ENCODE measurements at regions not wholly inside any gene's neighbourhood (a gene's known extent, or its start where the extent isn't known, plus 50 kb on each side); places are given as distances from the start of the nearest gene placed in this dataset.

DNA sequence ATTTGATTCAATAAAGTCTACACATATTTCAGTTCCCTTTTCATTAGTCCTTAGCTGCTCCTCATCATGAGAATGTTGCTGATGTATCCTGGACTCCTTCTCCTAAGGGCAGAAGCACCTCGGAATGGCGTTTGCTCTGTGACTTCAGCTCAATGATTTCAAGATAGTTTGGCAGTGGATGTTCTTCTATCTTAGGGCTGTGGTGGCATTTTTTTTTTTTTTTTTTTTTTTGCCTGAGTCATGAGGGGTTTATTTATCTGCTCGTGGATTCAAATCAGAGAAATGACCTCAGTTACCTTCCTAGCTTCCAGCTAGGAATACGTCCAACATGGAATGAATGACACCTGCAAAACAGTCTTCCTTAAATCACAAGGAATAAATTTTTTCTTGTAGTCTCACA is 220.0 kb upstream of the ZBED5 start:
- H3K27me3 ChIP-seq (ENCODE audit: control insufficient read depth in 1 of 2, insufficient read depth in 2 of 2, low read length in 2 of 2) = no peaks in the 10 kb centered on the region
- H3K36me3 ChIP-seq (ENCODE audit: control insufficient read depth in 2 of 2, insufficient read depth in 2 of 2, low read length in 2 of 2) = no peaks in the 10 kb centered on the region
- no peak overlapping the region for H3K27ac ChIP-seq (ENCODE audit: low read length)
- H3K9ac ChIP-seq (ENCODE audit: low read length in 2 of 2) = no peak overlapping the region
- H3K4me1 ChIP-seq (ENCODE audit: control insufficient read depth, insufficient read depth, low read length) = peaks cover 7% of the 10 kb centered on the region
- no peaks in the 10 kb centered on the region for H3K9me3 ChIP-seq (ENCODE audit: control insufficient read depth in 2 of 2, low read length in 2 of 2)
- H3K4me3 ChIP-seq (ENCODE audit: low read length in 2 of 2) = no peak overlapping the region

DNA sequence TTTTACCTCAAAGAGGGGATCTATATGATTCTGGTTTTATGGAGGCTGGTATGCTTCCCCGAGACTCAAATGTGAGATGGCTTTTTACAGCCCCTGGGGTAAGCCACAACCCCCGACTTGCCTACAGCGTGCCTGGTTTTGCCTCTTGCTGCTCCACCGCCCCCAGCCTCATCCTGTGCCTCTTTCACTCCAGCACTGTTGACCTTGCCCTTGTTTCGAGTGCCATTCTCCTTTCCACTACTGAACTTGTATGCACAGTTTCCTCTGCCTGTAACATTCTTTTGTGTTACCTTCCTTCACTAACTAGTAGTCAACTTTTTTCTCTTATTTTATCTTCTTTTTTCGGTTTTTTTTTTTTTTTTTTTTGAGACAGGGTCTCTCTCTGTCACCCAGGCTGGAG is 219.0 kb upstream of the ZBED5 start:
- Histone ChIP-seq H3K4me3 (ENCODE audit: low read length in 2 of 2) (no peak overlapping the region), H3K9me3 (ENCODE audit: control insufficient read depth in 2 of 2, low read length in 2 of 2) (no peaks in the 10 kb centered on the region), H3K27ac (ENCODE audit: low read length) (no peak overlapping the region), H3K9ac (ENCODE audit: low read length in 2 of 2) (no peak overlapping the region), H3K27me3 (ENCODE audit: control insufficient read depth in 1 of 2, insufficient read depth in 2 of 2, low read length in 2 of 2) (no peaks in the 10 kb centered on the region), H3K4me1 (ENCODE audit: control insufficient read depth, insufficient read depth, low read length) (peaks cover 3% of the 10 kb centered on the region), H3K36me3 (ENCODE audit: control insufficient read depth in 2 of 2, insufficient read depth in 2 of 2, low read length in 2 of 2) (no peaks in the 10 kb centered on the region)

DNA sequence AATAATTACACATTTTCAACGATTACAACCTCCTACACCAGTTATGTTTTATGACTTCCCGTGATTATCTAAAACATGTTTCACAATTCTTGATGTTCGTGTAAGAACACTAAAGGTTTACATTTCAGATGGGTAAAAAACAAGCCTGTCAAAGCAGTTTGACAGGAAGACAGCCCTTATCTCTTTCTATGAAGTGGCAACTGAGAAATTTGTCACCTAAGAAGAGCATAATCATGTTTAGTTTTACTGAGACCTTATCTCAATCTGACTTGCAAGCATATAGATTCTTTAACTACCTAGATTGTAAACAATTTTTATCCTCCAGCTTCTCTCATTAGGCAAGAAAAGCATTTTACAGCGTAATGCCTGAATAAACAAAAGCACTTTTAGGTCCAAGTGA is 218.4 kb upstream of the ZBED5 start:
- Histone ChIP-seq H3K9me3 (ENCODE audit: control insufficient read depth in 2 of 2, low read length in 2 of 2) (no peaks in the 10 kb centered on the region), H3K4me1 (ENCODE audit: control insufficient read depth, insufficient read depth, low read length) (no peaks in the 10 kb centered on the region), H3K36me3 (ENCODE audit: control insufficient read depth in 2 of 2, insufficient read depth in 2 of 2, low read length in 2 of 2) (no peaks in the 10 kb centered on the region), H3K27me3 (ENCODE audit: control insufficient read depth in 1 of 2, insufficient read depth in 2 of 2, low read length in 2 of 2) (no peaks in the 10 kb centered on the region), H3K9ac (ENCODE audit: low read length in 2 of 2) (no peak overlapping the region), H3K27ac (ENCODE audit: low read length) (no peak overlapping the region), H3K4me3 (ENCODE audit: low read length in 2 of 2) (no peak overlapping the region)

DNA sequence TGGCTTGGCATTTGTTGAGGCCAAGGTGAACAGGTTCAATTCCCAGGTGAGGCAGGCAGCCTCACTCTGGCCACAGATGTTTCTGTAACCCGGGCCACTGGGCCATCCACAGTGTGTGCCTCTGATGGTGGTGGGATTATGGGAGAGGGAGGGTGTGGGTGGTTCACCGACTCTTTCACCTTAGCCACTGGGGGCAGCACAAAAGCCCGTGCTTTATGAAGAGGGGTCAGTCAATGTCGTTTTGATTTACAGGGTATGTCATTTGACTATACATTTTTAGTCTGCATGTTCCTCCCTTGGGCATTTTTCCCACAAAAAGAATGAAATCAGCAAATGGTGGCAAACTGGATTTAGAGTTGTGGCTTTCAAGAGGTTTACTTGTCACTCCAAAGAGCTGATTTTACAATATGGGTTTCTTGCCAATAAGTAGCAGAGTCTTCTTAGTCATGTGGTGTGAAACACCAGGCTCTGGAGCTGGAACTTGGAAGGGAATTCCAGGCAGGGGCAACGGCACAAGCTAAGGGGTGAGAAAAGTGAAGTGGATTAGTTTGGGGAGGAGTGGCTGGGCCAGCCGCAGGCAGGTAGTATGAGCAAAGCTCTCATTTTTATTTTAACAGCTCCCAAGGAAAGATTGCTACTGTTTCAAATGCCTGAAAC is 217.8 kb upstream of the ZBED5 start:
- Histone ChIP-seq H3K9ac (ENCODE audit: low read length in 2 of 2) (no peak overlapping the region), H3K4me1 (ENCODE audit: control insufficient read depth, insufficient read depth, low read length) (no peaks in the 10 kb centered on the region), H3K36me3 (ENCODE audit: control insufficient read depth in 2 of 2, insufficient read depth in 2 of 2, low read length in 2 of 2) (no peaks in the 10 kb centered on the region), H3K9me3 (ENCODE audit: control insufficient read depth in 2 of 2, low read length in 2 of 2) (no peaks in the 10 kb centered on the region), H3K27ac (ENCODE audit: low read length) (no peak overlapping the region), H3K27me3 (ENCODE audit: control insufficient read depth in 1 of 2, insufficient read depth in 2 of 2, low read length in 2 of 2) (no peaks in the 10 kb centered on the region), H3K4me3 (ENCODE audit: low read length in 2 of 2) (no peak overlapping the region)

DNA sequence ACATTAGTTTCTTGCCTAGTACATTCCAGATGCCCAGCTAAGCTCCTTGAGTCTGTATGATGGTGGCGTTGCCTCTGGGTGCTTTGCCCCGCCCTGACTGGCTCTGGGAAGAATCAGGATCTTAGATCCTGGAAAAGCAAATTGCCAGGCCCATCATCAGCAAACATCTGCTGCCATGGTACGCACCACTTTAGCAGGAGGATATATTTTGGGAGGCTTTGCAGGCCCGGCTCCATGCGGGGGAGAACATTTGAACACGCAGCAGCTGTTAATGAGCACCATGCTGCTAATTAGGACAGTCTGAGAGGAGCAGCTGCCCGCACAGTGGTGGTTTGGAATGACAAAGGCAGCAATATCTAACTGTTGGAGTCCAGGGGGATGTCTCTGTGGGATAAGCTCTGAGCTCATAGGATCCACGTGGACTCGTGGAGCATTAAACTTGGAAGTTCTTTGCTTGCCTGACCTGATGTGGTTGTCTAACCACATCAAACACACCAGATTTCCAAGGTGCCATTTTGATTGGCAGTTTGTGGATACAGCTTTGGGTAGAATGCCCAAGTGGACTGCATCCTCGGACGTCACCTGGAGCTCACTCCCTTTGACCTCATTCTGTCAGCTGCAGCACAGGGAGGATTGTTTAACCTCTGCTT is 217.0 kb upstream of the ZBED5 start:
- H3K9me3 ChIP-seq (ENCODE audit: control insufficient read depth in 2 of 2, low read length in 2 of 2) = no peaks in the 10 kb centered on the region
- H3K27me3 ChIP-seq (ENCODE audit: control insufficient read depth in 1 of 2, insufficient read depth in 2 of 2, low read length in 2 of 2) = no peaks in the 10 kb centered on the region
- no peak overlapping the region for H3K9ac ChIP-seq (ENCODE audit: low read length in 2 of 2)
- H3K4me1 ChIP-seq (ENCODE audit: control insufficient read depth, insufficient read depth, low read length) = no peaks in the 10 kb centered on the region
- H3K36me3 ChIP-seq (ENCODE audit: control insufficient read depth in 2 of 2, insufficient read depth in 2 of 2, low read length in 2 of 2) = no peaks in the 10 kb centered on the region
- no peak overlapping the region for H3K4me3 ChIP-seq (ENCODE audit: low read length in 2 of 2)
- no peak overlapping the region for H3K27ac ChIP-seq (ENCODE audit: low read length)

DNA sequence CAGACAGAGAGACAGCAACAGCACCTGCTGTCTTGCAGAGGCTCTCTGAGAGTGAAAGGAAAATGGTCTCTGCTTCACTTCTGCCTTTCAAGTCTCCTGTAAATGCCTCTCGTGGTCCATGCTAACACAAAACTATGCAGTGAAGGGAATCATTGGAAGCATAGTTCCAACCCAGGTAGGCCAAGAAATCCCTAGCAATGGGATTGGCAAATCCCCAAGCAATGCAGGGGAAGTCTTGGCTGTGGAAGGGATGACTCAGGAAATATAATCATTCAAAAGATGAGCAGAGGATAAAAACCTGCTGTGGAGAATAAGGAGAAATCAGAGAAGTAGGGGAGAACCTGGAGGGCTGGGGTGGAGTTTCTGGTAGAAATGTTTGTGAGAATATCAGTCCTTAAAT is 216.1 kb upstream of the ZBED5 start:
- H3K27ac ChIP-seq (ENCODE audit: low read length) = no peak overlapping the region
- no peaks in the 10 kb centered on the region for H3K36me3 ChIP-seq (ENCODE audit: control insufficient read depth in 2 of 2, insufficient read depth in 2 of 2, low read length in 2 of 2)
- H3K9me3 ChIP-seq (ENCODE audit: control insufficient read depth in 2 of 2, low read length in 2 of 2) = no peaks in the 10 kb centered on the region
- no peaks in the 10 kb centered on the region for H3K27me3 ChIP-seq (ENCODE audit: control insufficient read depth in 1 of 2, insufficient read depth in 2 of 2, low read length in 2 of 2)
- H3K4me1 ChIP-seq (ENCODE audit: control insufficient read depth, insufficient read depth, low read length) = no peaks in the 10 kb centered on the region
- H3K4me3 ChIP-seq (ENCODE audit: low read length in 2 of 2) = no peak overlapping the region
- H3K9ac ChIP-seq (ENCODE audit: low read length in 2 of 2) = no peak overlapping the region

DNA sequence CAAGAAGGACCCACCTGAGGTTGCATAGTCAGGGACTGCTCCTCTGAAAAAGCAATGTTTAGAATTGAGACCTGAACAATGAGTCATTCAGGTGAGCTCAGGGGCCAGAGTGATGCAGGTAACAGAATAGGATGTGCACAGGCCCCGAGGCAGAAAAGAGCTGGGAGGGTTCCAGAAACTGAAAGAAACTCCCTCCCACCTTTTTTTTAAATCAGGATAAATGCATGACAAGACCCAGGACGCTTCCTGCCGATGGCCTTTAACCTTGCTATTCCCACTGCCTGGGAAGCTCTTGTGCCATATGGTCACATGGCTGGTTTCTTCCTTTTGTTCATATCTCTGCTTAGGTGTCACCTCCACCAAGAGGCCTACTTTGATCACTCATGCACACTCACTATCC is 214.2 kb upstream of the ZBED5 start:
- Histone ChIP-seq H3K4me3 (ENCODE audit: low read length in 2 of 2) (no peak overlapping the region), H3K36me3 (ENCODE audit: control insufficient read depth in 2 of 2, insufficient read depth in 2 of 2, low read length in 2 of 2) (no peaks in the 10 kb centered on the region), H3K9me3 (ENCODE audit: control insufficient read depth in 2 of 2, low read length in 2 of 2) (no peaks in the 10 kb centered on the region), H3K4me1 (ENCODE audit: control insufficient read depth, insufficient read depth, low read length) (no peaks in the 10 kb centered on the region), H3K27ac (ENCODE audit: low read length) (no peak overlapping the region), H3K27me3 (ENCODE audit: control insufficient read depth in 1 of 2, insufficient read depth in 2 of 2, low read length in 2 of 2) (no peaks in the 10 kb centered on the region), H3K9ac (ENCODE audit: low read length in 2 of 2) (no peak overlapping the region)

DNA sequence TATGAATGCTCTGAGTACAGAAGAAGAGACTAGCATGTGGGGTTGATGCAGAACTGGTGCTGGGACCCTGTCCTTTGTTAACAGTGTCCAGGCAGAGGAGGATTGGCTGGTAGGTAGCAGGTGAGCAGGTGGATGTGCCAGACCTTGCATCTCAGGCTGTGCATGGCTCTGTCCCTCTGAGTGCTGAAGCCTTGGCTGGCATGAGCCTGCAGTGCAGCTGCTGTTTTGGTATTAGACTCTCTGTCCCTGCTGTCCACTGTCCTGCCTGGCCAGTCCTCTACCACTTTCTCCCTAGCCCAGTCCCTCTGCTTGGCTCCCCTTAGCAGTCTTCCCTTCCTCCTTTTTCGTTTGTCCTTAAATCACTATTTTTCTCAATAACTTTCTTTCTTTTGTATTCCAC is 213.6 kb upstream of the ZBED5 start:
- Histone ChIP-seq H3K4me3 (ENCODE audit: low read length in 2 of 2) (no peak overlapping the region), H3K9me3 (ENCODE audit: control insufficient read depth in 2 of 2, low read length in 2 of 2) (no peaks in the 10 kb centered on the region), H3K9ac (ENCODE audit: low read length in 2 of 2) (no peak overlapping the region), H3K27ac (ENCODE audit: low read length) (no peak overlapping the region), H3K36me3 (ENCODE audit: control insufficient read depth in 2 of 2, insufficient read depth in 2 of 2, low read length in 2 of 2) (no peaks in the 10 kb centered on the region), H3K4me1 (ENCODE audit: control insufficient read depth, insufficient read depth, low read length) (no peaks in the 10 kb centered on the region), H3K27me3 (ENCODE audit: control insufficient read depth in 1 of 2, insufficient read depth in 2 of 2, low read length in 2 of 2) (peaks cover 1 to 2% of the 10 kb centered on the region in 2 donors)

DNA sequence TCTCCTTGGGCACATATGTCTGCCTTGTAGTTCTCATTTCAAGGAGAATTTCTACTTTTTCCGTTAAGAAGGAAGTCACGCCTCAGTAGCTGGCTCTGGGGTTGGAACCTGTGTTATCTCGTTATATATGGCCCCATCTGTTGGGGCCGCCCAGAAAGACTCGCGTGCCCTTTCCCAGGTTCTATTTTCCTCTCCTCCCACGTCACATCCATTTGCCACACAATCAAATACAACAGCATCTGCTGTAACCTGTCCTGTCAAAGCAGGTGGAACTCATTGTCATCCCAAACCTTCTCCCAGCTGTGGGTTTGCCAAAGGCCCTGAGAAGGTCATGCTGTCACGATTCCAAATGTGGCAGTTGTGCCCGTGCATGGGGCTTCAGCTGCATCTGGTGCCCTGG is 213.1 kb upstream of the ZBED5 start:
- Histone ChIP-seq H3K27ac (ENCODE audit: low read length) (no peak overlapping the region), H3K4me1 (ENCODE audit: control insufficient read depth, insufficient read depth, low read length) (no peaks in the 10 kb centered on the region), H3K9me3 (ENCODE audit: control insufficient read depth in 2 of 2, low read length in 2 of 2) (no peaks in the 10 kb centered on the region), H3K27me3 (ENCODE audit: control insufficient read depth in 1 of 2, insufficient read depth in 2 of 2, low read length in 2 of 2) (peaks cover 2 to 3% of the 10 kb centered on the region in 2 donors), H3K4me3 (ENCODE audit: low read length in 2 of 2) (no peak overlapping the region), H3K9ac (ENCODE audit: low read length in 2 of 2) (no peak overlapping the region), H3K36me3 (ENCODE audit: control insufficient read depth in 2 of 2, insufficient read depth in 2 of 2, low read length in 2 of 2) (no peaks in the 10 kb centered on the region)

DNA sequence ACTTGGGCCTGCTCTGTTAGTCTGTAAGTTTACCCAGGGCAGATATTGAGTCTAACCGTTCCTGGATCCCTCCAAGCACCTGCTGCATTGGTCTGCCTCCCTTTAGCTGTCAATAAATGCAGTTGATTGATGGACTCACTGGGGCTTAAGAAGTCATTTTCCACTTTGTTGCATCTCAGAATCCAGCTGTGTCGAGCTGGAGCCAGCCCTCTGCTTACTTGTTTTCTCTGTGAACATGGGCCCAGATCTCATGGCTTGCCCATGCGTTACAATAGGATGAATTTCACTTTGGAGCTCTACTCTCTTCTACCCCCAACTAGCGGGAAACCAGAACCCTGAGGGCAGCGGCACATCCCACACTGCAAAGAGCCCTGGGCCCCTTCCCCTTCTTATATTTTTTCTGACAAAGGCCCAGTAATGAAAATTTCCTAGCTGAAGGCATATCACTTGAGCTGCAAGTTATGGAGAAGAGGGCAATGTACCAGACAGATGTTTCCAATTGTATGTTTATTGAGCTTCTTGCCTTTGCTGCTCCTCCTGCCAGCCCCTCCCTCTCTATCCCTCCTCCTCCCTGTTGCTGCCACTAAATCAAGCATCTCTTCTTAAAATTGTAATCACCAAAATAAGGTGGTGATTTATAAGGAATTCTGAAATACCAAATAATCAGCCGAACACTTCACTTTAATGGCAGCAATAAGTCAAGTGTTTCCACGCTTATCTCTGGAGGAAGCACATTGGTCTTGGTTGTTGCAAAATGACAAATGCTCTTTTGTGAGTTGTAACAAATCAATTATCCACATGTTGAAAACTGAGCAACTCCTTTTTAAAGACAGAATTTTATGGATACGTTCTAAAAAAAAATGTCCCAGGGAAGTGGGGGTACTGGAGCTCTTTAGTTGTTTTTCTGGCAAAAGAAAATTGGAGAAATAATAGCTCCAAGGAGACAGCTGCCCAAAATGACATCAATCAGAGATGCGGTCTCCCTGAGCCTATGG is 212.3 kb upstream of the ZBED5 start:
- Histone ChIP-seq H3K27me3 (ENCODE audit: control insufficient read depth in 1 of 2, insufficient read depth in 2 of 2, low read length in 2 of 2) (peaks cover 2 to 3% of the 10 kb centered on the region in 2 donors), H3K9ac (ENCODE audit: low read length in 2 of 2) (no peak overlapping the region), H3K36me3 (ENCODE audit: control insufficient read depth in 2 of 2, insufficient read depth in 2 of 2, low read length in 2 of 2) (no peaks in the 10 kb centered on the region), H3K9me3 (ENCODE audit: control insufficient read depth in 2 of 2, low read length in 2 of 2) (no peaks in the 10 kb centered on the region), H3K4me1 (ENCODE audit: control insufficient read depth, insufficient read depth, low read length) (no peaks in the 10 kb centered on the region), H3K27ac (ENCODE audit: low read length) (no peak overlapping the region), H3K4me3 (ENCODE audit: low read length in 2 of 2) (no peak overlapping the region)

All from stomach smooth muscle (tissue), 2 donors.